H1 (cell line): ENCODE measurements at regions not wholly inside any gene's neighbourhood (a gene's known extent, or its start where the extent isn't known, plus 50 kb on each side); places are given as distances from the start of the nearest gene placed in this dataset.

Experiments
- CBX5 ChIP-seq: fragments of 300-800, 300-1000 bp; sonication (generic); IDR thresholded peaks from 2 replicates; pipeline ENCODE4 v1.7.1; 2016; ENCODE audit warnings: antibody characterized with exemption, low read length, low read depth
- RNF2 ChIP-seq: fragments of 200-900, 300-1000 bp; sonication (generic); IDR thresholded peaks from 2 replicates; pipeline ENCODE4 v1.7.1; 2016; ENCODE audit warnings: borderline replicate concordance, low read depth, mild to moderate bottlenecking, antibody characterized with exemption, low read length; ENCODE audit not compliant: poor library complexity, severe bottlenecking; ENCODE audit errors: missing control alignments
- TF ChIP-seq, protein P1 (sequence below), 3 experiments: IDR thresholded peaks; 1 replicate in 2 of 3; 2 replicates in 1 of 3; pipeline versions ENCODE4 v1.5.1 to v1.6.1; 2011; ENCODE audit warnings: low read length in 3 of 3, mild to moderate bottlenecking in 3 of 3, inconsistent platforms in 2 of 3, low read depth in 1 of 3, moderate library complexity in 1 of 3; ENCODE audit not compliant: insufficient read depth in 1 of 3; ENCODE audit errors: control extremely low read depth in 1 of 3

GRCh38 chr6:47952640-47953039 lies 158.4 kb downstream of the PTCHD4 start (continued):
- TF ChIP-seq, protein P1, sequence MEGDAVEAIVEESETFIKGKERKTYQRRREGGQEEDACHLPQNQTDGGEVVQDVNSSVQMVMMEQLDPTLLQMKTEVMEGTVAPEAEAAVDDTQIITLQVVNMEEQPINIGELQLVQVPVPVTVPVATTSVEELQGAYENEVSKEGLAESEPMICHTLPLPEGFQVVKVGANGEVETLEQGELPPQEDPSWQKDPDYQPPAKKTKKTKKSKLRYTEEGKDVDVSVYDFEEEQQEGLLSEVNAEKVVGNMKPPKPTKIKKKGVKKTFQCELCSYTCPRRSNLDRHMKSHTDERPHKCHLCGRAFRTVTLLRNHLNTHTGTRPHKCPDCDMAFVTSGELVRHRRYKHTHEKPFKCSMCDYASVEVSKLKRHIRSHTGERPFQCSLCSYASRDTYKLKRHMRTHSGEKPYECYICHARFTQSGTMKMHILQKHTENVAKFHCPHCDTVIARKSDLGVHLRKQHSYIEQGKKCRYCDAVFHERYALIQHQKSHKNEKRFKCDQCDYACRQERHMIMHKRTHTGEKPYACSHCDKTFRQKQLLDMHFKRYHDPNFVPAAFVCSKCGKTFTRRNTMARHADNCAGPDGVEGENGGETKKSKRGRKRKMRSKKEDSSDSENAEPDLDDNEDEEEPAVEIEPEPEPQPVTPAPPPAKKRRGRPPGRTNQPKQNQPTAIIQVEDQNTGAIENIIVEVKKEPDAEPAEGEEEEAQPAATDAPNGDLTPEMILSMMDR (IDR thresholded peaks at IDR 0.05; ENCODE audit: control extremely low read depth in 1 of 3, insufficient read depth in 1 of 3, low read depth in 1 of 3, low read length in 3 of 3) = no peak
- no peak for TF ChIP-seq RNF2
- no peak for TF ChIP-seq CBX5
